ENCODE measurements at regions not wholly inside any gene's neighbourhood (a gene's known extent, or its start where the extent isn't known, plus 50 kb on each side); places are given as distances from the start of the nearest gene placed in this dataset.

- no peak for TF ChIP-seq EZH2phosphoT487 (IDR thresholded peaks at IDR 0.05; ENCODE audit: borderline replicate concordance, low read length)
- TF ChIP-seq CTCF (IDR thresholded peaks at IDR 0.05; ENCODE audit: low read depth, low read length, poor library complexity, severe bottlenecking): no peak
These were observed 217.2 kb upstream of the OSR1 start for GRCh38 chr2:19575641-19576040.

Data from DOHH2 (cell line).